ENCODE measurements at regions not wholly inside any gene's neighbourhood (a gene's known extent, or its start where the extent isn't known, plus 50 kb on each side); places are given as distances from the start of the nearest gene placed in this dataset.
"Not testable (repeated sequence)": the region's sequence is repeated elsewhere in the genome, so short reads cannot be mapped to it uniquely, and the experiment has no call there.

- no peak for DNase-seq
These were observed 186.6 kb upstream of the HAAO start for GRCh38 chr2:42978887-42979415.

- no peak for DNase-seq
These were observed 185.9 kb upstream of the HAAO start for GRCh38 chr2:42978175-42978886.

GRCh38 chr2:42977270-42978174, 185.1 kb upstream of the HAAO start:
- peak in 1 of 56 donors; percentile 3 for DNase-seq

GRCh38 chr2:42976351-42976750, 184.0 kb upstream of the HAAO start:
- DNase-seq: no peak

GRCh38 chr2:42974721-42975717, 182.6 kb upstream of the HAAO start:
- DNase-seq: peak in 51 of 56 donors; percentile 15 to 82 (median 57)

- no peak for DNase-seq
These were observed 181.9 kb upstream of the HAAO start for GRCh38 chr2:42974169-42974720.

GRCh38 chr2:42973726-42974125, 181.3 kb upstream of the HAAO start:
- no peak for DNase-seq

- DNase-seq: not testable (repeated sequence)
These were observed 180.6 kb upstream of the HAAO start for GRCh38 chr2:42972933-42973516.

- no peak for DNase-seq
These were observed 179.8 kb upstream of the HAAO start for GRCh38 chr2:42971947-42972736.

GRCh38 chr2:42971381-42971780, 179.0 kb upstream of the HAAO start:
- DNase-seq: no peak

- no peak for DNase-seq
These were observed 177.8 kb upstream of the HAAO start for GRCh38 chr2:42970151-42970550.

GRCh38 chr2:42969231-42970150, 177.1 kb upstream of the HAAO start:
- no peak for DNase-seq

GRCh38 chr2:42967959-42968674, 175.7 kb upstream of the HAAO start:
- no peak for DNase-seq

GRCh38 chr2:42965910-42966309, 173.5 kb upstream of the HAAO start:
- no peak for DNase-seq

- no peak for DNase-seq
These were observed 172.8 kb upstream of the HAAO start for GRCh38 chr2:42965196-42965595.

- peak in 34 of 56 donors; percentile 14 to 73 (median 40) for DNase-seq
These were observed 172.2 kb upstream of the HAAO start for GRCh38 chr2:42964439-42965083.

- DNase-seq: no peak
These were observed 171.2 kb upstream of the HAAO start for GRCh38 chr2:42963452-42964068.

Measured in amygdala (tissue), 56 donors.